GM12865 (cell line): ENCODE measurements at regions not wholly inside any gene's neighbourhood (a gene's known extent, or its start where the extent isn't known, plus 50 kb on each side); places are given as distances from the start of the nearest gene placed in this dataset.
"Not testable (repeated sequence)": the region's sequence is repeated elsewhere in the genome, so short reads cannot be mapped to it uniquely, and the experiment has no call there.

Source experiments
- DNase-seq: peaks from one replicate; pipeline ENCODE4 v3.0.0; 2010; ENCODE audit warnings: low read depth
- H3K4me3 ChIP-seq: 2 replicates; pipeline ENCODE4 v1.5.1; 2011; ENCODE audit warnings: mild to moderate bottlenecking, low read depth, low read length, control low read depth
- TF ChIP-seq, protein P1 (sequence below): IDR thresholded peaks from 2 replicates; pipeline ENCODE4 v1.5.1; 2011; ENCODE audit warnings: low read length, control low read depth, low read depth, inconsistent platforms; ENCODE audit not compliant: insufficient read depth; ENCODE audit errors: missing control alignments

DNA sequence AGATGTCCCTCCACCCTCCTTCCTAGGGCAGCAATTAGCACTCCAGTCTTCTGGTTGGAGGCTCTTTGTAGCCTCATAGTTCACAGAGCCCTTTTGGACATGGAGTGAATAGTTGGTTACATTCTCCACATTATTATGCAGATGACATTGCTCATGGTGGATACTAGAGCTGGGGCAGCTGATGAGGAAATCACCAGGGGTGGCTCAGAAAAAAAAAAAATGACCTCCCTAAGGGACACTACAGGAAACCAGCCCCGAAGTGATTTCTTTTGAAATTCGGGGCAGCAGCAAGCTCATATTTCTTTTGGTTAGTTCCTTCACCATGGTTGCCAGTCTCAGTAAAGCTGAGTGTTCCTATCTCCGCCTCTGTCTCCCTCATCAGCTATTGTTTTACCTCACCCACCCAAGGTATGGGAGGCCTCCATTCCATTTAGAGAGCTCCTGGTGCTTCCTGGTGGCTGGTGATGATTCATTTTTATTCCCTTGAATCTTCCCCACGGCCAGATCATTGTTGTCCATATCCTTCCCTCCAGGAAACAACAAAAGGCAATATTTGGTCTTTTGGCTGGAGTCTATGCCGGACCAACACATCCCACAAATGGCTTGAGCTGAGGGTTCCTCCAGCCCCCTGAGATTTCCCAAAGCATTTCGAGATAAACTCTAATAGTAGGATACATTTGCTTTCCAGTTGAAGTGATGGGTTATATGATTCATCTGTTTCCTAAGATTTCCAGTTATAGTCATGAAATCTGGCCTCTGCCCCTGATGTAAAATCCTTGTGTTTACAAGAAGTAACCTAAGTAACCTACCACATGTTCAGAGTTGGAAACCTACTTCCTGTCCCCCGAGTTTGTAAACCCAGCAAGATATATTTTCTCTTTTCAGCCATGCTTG, 56.2 kb upstream of the NID2 start:
- no peak overlapping the region for H3K4me3 ChIP-seq
- TF ChIP-seq, protein P1, sequence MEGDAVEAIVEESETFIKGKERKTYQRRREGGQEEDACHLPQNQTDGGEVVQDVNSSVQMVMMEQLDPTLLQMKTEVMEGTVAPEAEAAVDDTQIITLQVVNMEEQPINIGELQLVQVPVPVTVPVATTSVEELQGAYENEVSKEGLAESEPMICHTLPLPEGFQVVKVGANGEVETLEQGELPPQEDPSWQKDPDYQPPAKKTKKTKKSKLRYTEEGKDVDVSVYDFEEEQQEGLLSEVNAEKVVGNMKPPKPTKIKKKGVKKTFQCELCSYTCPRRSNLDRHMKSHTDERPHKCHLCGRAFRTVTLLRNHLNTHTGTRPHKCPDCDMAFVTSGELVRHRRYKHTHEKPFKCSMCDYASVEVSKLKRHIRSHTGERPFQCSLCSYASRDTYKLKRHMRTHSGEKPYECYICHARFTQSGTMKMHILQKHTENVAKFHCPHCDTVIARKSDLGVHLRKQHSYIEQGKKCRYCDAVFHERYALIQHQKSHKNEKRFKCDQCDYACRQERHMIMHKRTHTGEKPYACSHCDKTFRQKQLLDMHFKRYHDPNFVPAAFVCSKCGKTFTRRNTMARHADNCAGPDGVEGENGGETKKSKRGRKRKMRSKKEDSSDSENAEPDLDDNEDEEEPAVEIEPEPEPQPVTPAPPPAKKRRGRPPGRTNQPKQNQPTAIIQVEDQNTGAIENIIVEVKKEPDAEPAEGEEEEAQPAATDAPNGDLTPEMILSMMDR, result no peak

DNA sequence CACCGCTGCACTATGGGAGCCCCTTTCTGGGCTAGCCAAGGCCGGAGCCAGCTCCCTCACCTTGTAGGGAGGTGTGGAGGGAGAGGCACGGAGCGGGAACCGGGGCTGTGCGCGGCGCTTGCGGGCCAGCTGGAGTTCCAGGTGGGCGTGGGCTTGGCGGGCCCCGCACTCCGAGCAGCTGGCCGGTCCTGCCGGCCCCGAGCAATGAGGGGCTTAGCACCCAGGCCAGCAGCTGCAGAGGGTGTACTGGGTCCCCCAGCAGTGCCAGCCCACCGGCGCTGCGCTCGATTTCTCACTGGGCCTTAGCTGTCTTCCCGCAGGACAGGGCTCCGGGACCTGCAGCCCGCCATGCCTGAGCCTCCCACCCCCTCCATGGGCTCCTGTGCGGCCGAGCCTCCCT, 53.3 kb upstream of the NID2 start:
- H3K4me3 ChIP-seq, result not testable (repeated sequence)

More for the DNA sequence above, 56.2 kb upstream of the NID2 start:
- no peak for DNase-seq

DNA sequence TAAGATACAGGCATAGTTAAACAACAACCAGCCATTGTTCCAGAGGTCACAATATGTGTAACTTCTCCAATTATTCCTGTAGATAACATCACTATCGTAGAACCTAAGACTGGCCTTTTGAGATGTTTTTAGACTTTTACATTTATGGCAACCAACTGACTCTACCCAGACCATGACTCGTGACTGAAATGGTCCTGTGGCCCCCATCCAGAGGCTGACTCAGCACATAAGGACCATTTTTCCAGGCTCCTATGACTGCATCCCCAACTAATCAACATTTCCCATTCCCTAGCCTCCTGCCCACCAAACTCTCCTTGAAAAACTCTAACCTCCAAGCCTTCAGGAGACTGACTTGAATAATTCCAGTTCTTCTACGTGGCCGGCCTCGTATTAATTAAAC, 52.6 kb upstream of the NID2 start:
- no peak overlapping the region for H3K4me3 ChIP-seq
- no peak for DNase-seq
- TF ChIP-seq, protein P1, result no peak

More for the DNA sequence above, 53.3 kb upstream of the NID2 start:
- DNase-seq, result not testable (repeated sequence)

DNA sequence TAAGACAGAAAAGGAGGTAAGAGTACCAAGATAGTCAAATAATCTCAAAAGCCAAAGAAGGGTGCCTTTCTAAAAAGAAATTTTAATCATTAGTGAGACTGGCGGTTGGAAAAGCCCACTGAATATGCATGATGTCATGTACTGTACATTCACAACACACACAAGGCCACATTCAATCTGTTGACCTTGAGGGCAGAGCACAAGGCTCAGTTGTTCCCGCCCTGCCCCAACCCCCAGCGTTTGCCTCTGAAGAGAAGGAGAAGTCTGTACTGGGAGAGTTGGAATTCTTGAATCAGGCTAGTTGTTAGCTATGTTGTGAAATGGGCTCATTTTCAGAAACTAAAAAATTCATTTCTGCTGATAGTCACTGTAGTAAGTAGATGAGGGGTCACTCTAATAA, 50.2 kb upstream of the NID2 start:
- TF ChIP-seq, protein P1, result no peak
- no peak overlapping the region for H3K4me3 ChIP-seq
- DNase-seq, result no peak
